ENCODE measurements at regions not wholly inside any gene's neighbourhood (a gene's known extent, or its start where the extent isn't known, plus 50 kb on each side); places are given as distances from the start of the nearest gene placed in this dataset.

- DNase-seq (ENCODE audit: low read depth), result no peak
- TF ChIP-seq, protein P1, sequence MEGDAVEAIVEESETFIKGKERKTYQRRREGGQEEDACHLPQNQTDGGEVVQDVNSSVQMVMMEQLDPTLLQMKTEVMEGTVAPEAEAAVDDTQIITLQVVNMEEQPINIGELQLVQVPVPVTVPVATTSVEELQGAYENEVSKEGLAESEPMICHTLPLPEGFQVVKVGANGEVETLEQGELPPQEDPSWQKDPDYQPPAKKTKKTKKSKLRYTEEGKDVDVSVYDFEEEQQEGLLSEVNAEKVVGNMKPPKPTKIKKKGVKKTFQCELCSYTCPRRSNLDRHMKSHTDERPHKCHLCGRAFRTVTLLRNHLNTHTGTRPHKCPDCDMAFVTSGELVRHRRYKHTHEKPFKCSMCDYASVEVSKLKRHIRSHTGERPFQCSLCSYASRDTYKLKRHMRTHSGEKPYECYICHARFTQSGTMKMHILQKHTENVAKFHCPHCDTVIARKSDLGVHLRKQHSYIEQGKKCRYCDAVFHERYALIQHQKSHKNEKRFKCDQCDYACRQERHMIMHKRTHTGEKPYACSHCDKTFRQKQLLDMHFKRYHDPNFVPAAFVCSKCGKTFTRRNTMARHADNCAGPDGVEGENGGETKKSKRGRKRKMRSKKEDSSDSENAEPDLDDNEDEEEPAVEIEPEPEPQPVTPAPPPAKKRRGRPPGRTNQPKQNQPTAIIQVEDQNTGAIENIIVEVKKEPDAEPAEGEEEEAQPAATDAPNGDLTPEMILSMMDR (IDR thresholded peaks at IDR 0.05; ENCODE audit: control insufficient read depth, insufficient read depth, low read depth, low read length, missing control alignments), result no peak
- no peak overlapping the region for H3K4me3 ChIP-seq (ENCODE audit: control insufficient read depth, low read depth, low read length)
Observed at GRCh38 chr6:110552901-110553641, 76.7 kb upstream of the SLC22A16 start.

DNA sequence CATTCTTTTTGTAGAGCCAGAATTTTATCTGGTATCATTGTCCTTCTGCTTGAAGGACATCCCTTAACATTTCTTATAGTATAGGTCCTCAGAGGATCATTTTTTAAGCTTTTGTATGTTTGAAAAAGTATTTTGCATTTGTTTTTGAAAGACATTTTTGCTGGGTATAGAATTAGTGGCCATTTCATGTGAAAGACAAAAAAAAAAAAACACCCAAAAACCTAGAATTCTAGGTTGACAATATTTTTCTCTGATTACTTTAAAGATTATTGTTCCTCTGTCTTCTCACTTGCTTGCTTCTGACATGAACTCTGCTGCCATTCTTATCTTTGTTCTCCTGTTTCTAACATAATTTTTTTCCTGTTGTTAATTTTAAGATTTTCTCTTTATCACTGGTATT lies 75.7 kb upstream of the SLC22A16 start:
- no peak for DNase-seq (ENCODE audit: low read depth)
- TF ChIP-seq, protein P1 (IDR thresholded peaks at IDR 0.05; ENCODE audit: control insufficient read depth, insufficient read depth, low read depth, low read length, missing control alignments), result no peak
- H3K4me3 ChIP-seq (ENCODE audit: control insufficient read depth, low read depth, low read length), result no peak overlapping the region

- no peak overlapping the region for H3K4me3 ChIP-seq (ENCODE audit: control insufficient read depth, low read depth, low read length)
- DNase-seq (ENCODE audit: low read depth), result no peak
- TF ChIP-seq, protein P1 (IDR thresholded peaks at IDR 0.05; ENCODE audit: control insufficient read depth, insufficient read depth, low read depth, low read length, missing control alignments), result no peak
Observed at GRCh38 chr6:110551088-110551487, 74.7 kb upstream of the SLC22A16 start.

GRCh38 chr6:110550353-110550752 lies 73.9 kb upstream of the SLC22A16 start:
- DNase-seq (ENCODE audit: low read depth), result no peak
- TF ChIP-seq, protein P1 (IDR thresholded peaks at IDR 0.05; ENCODE audit: control insufficient read depth, insufficient read depth, low read depth, low read length, missing control alignments), result no peak
- H3K4me3 ChIP-seq (ENCODE audit: control insufficient read depth, low read depth, low read length), result no peak overlapping the region

DNA sequence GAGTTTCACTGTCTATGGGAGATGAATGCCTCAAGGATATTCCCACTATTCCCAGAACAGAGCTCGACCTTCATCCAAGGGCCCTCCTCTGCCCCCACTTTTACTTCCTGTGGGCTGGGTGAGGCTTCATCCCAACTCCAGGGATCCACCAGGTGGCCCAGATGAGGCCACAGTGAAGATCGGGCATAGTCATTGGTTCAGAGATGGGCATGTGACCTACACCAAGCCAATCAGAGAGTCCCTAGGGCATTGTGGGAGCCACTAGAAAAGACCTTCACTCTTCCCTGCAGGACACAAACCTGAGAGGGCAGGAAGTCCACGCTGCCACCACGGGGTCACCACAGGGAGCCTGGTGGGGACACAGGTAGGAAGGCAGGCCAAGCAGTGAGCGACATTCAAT lies 72.9 kb upstream of the SLC22A16 start:
- H3K4me3 ChIP-seq (ENCODE audit: control insufficient read depth, low read depth, low read length), result no peak overlapping the region
- TF ChIP-seq, protein P1 (IDR thresholded peaks at IDR 0.05; ENCODE audit: control insufficient read depth, insufficient read depth, low read depth, low read length, missing control alignments), result no peak
- no peak for DNase-seq (ENCODE audit: low read depth)

GRCh38 chr6:110548110-110548847 lies 71.9 kb upstream of the SLC22A16 start:
- no peak overlapping the region for H3K4me3 ChIP-seq (ENCODE audit: control insufficient read depth, low read depth, low read length)
- no peak for DNase-seq (ENCODE audit: low read depth)
- TF ChIP-seq, protein P1 (IDR thresholded peaks at IDR 0.05; ENCODE audit: control insufficient read depth, insufficient read depth, low read depth, low read length, missing control alignments), result no peak

Data from AG09309 (cell line).